Urothelium cell line (cell line): ENCODE measurements at regions not wholly inside any gene's neighbourhood (a gene's known extent, or its start where the extent isn't known, plus 50 kb on each side); places are given as distances from the start of the nearest gene placed in this dataset.

Source experiments
- DNase-seq: peaks from one replicate; pipeline ENCODE4 v3.0.0; 2011; ENCODE audit warnings: low spot score, mixed read lengths
- FAIRE-seq: peaks from 2 replicates; lab custom pipeline; 2011; peaks lifted over from hg19 to GRCh38; lab: Jason Lieb, UNC

- FAIRE-seq: no peak
- no peak for DNase-seq
These were observed 304.5 kb upstream of the NECTIN3 start for GRCh38 chr3:110767156-110767555.

- FAIRE-seq (no peak), DNase-seq (no peak)
These were observed 303.8 kb upstream of the NECTIN3 start for GRCh38 chr3:110767838-110768237.

GRCh38 chr3:110773413-110773954 lies 298.1 kb upstream of the NECTIN3 start:
- FAIRE-seq: no peak
- peak; percentile 48 for DNase-seq

- DNase-seq (no peak), FAIRE-seq (no peak)
These were observed 296.9 kb upstream of the NECTIN3 start for GRCh38 chr3:110774496-110775265.

DNA sequence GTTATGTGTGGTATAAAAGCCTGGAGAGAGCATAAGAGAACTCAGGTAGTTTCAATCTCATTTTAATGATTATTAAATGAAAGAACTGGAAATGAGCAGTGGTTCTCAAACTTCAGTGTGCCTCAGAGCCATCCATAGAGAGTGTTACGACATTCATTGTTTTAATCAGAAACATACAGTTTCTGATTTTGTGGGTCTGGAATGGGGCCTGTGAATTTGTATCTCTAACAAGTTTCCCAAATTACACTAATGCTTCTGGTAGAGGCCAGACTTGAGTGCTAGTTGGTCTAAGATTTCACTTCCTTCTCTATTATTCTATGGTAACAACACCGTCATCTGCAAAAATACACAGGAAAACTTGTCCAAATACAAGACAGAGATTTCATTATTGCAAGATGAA lies 292.0 kb upstream of the NECTIN3 start:
- no peak for DNase-seq
- FAIRE-seq: no peak

DNA sequence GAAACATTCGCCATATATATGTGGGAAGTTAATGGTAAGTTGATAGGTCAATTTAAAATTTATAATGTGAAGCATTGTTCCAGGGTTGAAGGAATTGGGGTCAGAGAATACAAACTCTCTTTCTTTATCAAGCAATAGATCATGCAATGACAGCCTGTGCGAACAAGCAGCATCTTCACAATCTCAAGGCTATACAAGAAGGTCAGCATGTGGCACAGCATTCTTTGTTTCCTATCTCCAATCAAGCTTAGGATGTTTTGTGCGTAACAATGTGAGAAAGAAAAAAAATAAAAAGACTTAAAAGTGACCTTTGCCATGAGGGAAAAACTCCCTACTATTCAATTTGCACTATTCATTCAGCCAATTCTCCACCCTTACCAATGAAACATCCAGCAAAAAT lies 288.1 kb upstream of the NECTIN3 start:
- no peak for DNase-seq
- FAIRE-seq: no peak

DNA sequence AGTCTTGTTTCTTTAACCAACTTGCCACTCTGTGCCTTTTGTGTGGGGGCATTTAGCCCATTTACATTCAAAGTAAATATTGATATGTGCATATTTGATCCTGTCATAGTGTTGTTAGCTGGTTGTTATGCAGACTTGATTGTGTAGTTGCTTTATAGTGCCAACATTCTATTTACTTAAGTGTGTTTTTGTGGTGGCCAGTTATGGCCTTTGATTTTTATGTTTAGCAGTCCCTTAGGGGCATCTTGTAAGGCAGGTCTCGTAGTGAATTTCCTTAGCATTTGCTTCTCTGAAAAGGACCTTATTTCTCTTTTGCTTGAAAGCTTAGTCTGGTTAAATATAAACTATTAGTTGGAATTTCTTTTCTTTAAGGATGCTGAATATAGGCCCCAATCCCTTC lies 282.8 kb upstream of the NECTIN3 start:
- FAIRE-seq: no peak
- DNase-seq: no peak

- DNase-seq (no peak), FAIRE-seq (no peak)
These were observed 282.3 kb upstream of the NECTIN3 start for GRCh38 chr3:110789315-110789714.

GRCh38 chr3:110790631-110791030 lies 281.0 kb upstream of the NECTIN3 start:
- DNase-seq (no peak), FAIRE-seq (no peak)

DNA sequence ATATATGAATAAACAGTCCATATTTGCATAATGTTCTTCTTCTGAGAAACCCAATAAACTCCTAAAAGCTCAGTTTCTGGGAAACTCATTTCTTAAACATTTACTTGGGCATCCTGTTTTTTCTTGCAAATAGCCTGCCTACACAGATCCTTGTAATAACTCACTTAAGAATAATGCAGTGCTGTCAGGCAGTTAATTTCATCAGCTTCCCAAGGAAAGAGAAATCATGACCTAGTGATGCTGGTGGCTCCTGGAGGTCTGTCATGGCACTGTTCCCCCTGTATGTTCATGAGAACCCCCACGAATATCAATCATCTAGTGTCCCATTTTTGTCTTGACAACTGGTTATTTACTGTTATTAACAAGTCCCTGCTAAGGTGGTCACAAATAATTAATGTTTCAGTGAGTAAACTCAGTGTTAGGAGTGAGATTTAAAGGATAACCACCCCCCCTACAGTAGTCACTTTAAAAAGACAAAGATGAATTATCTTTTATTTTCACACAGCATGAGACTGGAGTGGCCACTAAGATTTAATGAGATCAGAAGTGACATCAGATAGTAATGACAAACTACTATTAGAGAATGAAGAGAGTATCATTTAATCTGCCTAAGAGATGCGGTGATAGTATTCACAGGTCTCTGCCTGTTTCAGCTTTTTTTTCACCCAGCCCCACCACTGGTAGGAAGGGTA lies 279.5 kb upstream of the NECTIN3 start:
- no peak for DNase-seq
- no peak for FAIRE-seq

DNA sequence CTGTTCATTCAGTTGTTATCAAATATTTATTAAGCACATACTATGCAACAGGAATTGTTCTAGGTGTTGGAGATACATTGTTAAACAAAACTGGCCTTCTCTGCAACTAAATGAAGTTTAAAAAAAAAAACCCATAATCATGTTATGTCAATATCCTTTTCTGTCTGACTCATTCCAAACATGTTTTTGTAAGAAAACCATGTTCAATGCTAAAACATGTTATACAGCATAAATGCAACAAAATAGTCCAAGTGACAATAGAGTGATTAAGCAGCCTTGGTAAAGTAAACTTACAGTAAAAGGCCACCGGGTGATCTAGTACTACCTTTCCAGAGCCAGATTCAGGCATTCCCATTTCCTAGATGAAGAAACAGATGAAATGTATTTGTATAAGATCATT lies 278.0 kb upstream of the NECTIN3 start:
- no peak for DNase-seq
- FAIRE-seq: no peak

- FAIRE-seq (no peak), DNase-seq (no peak)
These were observed 276.5 kb upstream of the NECTIN3 start for GRCh38 chr3:110795163-110795562.

DNA sequence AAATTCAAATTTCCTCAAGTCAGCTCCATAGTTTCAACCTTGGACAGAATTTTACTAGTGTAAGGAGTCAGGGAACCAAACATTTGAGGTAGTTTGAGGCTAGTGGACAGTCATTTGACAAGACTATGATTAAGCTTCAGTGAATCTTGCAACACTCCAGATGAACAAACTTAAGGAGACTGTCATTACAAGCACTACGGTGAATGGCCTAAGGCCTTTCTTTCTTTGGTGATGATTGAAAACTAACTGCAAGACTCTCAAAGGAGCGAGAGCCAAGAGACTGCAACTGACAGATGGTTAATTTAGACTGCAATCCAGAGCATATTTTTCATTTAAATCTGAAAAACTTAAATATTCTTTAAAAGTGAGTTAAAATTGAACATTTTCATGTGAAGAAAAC lies 272.3 kb upstream of the NECTIN3 start:
- DNase-seq: no peak
- FAIRE-seq: no peak

- DNase-seq (no peak), FAIRE-seq (no peak)
These were observed 266.8 kb upstream of the NECTIN3 start for GRCh38 chr3:110804856-110805255.

GRCh38 chr3:110806924-110807323 lies 264.7 kb upstream of the NECTIN3 start:
- FAIRE-seq (no peak), DNase-seq (no peak)

DNA sequence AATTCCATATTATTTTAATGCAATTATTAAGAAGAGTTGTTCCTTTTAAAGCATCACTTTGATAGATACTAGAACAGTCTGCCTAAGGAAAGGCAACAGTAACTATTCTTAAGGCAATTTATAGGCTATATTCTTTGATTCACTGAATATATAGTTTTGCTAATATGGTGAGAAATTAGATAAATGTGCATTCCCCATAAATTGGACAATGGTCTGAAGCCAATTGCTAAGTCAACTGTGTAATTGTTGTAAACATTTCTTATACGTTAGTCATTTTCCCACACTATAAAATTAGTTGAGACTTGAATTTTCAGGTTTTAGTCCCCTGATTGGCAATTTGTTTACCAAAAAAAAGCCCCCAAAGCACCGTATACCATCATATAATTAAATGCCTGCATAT lies 263.0 kb upstream of the NECTIN3 start:
- DNase-seq (no peak), FAIRE-seq (no peak)

DNA sequence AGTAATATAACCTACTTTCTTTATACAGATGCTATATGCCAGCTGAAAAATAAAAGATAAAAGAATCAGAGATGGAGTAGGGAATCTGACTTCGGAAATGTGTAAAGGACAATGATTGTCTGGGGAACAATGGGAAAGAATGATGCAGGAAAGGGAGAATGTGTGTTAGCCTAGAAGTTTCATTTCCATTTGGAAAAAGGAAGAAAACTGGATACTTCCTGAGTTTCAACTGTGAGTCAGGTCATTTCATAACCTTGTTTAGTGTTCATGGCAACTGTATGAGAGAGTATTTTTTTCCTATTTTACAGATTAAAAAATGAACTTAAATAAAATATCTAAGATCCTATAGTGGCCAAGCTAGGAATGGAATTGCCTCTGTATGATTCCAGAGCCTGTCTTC lies 261.3 kb upstream of the NECTIN3 start:
- no peak for DNase-seq
- no peak for FAIRE-seq

GRCh38 chr3:110811050-110811449 lies 260.6 kb upstream of the NECTIN3 start:
- FAIRE-seq: no peak

DNA sequence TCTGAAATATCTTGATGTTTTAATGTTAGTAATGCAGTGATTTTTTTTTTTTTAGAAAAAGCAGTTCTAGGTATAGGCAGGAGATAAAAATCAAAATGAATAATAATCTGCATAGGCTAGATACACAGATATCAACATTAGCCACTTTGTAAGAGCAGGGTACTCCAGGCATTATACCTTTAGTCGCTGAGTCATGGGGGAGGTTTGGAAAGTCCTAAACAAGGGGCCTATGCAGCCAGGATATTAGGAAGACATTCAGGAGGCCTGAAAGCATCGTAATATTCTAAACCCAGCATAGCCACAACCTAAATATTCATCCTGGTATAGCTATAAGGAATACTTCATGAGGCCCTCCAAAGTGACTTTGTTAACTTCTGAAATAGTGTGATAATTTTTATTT lies 258.1 kb upstream of the NECTIN3 start:
- FAIRE-seq (no peak), DNase-seq (no peak)

More at GRCh38 chr3:110811050-110811449, 260.6 kb upstream of the NECTIN3 start:
- DNase-seq: no peak

DNA sequence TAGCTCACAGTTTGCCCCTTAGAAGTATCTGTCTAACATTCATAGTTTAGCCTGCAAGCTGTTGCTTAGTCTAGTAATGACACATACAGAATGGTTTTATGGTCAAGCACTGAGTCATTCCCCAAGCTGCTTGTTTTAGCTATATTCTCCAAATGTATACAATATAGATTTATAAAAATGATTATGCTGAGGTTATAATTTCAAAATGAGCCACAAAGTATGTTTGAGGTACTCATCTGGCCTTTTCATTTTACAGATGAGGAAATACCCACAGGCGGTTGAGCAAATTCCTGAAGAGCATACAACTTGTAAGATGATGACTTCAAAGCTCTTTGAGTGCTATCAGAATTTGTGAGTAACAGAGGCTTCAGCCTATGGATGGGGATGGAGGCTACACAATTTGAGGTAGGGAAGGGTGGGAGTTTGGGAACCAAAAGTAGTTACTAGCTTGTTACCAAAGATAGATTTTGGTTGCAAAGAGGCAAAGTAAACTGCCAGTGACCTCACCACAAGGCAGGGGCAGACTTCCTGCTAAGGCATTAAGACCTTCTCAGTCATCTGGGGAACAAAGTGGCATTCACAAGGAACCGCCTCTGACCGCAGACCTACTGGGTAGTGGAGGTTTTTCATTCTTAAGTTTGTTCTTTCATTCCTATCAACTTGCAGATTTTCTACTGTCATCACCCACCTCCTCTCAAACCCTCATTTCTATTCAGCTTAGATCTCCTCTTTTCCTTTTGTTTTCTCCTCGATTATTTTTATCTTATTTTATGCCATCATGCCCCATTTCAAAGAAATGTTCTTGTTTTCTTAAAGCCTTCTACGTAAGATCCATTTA lies 257.2 kb upstream of the NECTIN3 start:
- DNase-seq (peak; percentile 72), FAIRE-seq (peak; percentile 63)

- DNase-seq (peak; percentile 62), FAIRE-seq (no peak)
These were observed 256.5 kb upstream of the NECTIN3 start for GRCh38 chr3:110815008-110815583.
